Myocyte (in vitro differentiated cells): ENCODE measurements at regions not wholly inside any gene's neighbourhood (a gene's known extent, or its start where the extent isn't known, plus 50 kb on each side); places are given as distances from the start of the nearest gene placed in this dataset.

Experiments
- DNase-seq: peaks from one replicate; pipeline ENCODE4 v3.0.0-alpha.2; 2012; ENCODE audit warnings: low read depth

GRCh38 chr5:28269978-28270377, 1231.6 kb upstream of the CDH9 start:
- no peak for DNase-seq

- DNase-seq, result no peak
These were observed 1227.5 kb upstream of the CDH9 start for GRCh38 chr5:28265877-28266276.

GRCh38 chr5:28254846-28255245, 1216.5 kb upstream of the CDH9 start:
- no peak for DNase-seq

GRCh38 chr5:28253431-28253830, 1215.0 kb upstream of the CDH9 start:
- DNase-seq, result no peak

- DNase-seq, result peak; percentile 34
These were observed 1211.5 kb upstream of the CDH9 start for GRCh38 chr5:28249771-28250415.

- no peak for DNase-seq
These were observed 1196.1 kb upstream of the CDH9 start for GRCh38 chr5:28234356-28234968.

GRCh38 chr5:28226407-28226806, 1188.0 kb upstream of the CDH9 start:
- DNase-seq, result no peak

- DNase-seq, result no peak
These were observed 1181.2 kb upstream of the CDH9 start for GRCh38 chr5:28219539-28219938.

GRCh38 chr5:28217695-28218094, 1179.3 kb upstream of the CDH9 start:
- DNase-seq, result no peak

- DNase-seq, result peak; percentile 6
These were observed 1178.6 kb upstream of the CDH9 start for GRCh38 chr5:28216939-28217360.

GRCh38 chr5:28215091-28215490, 1176.7 kb upstream of the CDH9 start:
- no peak for DNase-seq

- no peak for DNase-seq
These were observed 1175.9 kb upstream of the CDH9 start for GRCh38 chr5:28214292-28214691.

GRCh38 chr5:28208356-28208755, 1170.0 kb upstream of the CDH9 start:
- peak; percentile 26 for DNase-seq

GRCh38 chr5:28190011-28190410, 1151.6 kb upstream of the CDH9 start:
- DNase-seq, result no peak

GRCh38 chr5:28174691-28175090, 1136.3 kb upstream of the CDH9 start:
- no peak for DNase-seq

GRCh38 chr5:28165096-28165495, 1126.7 kb upstream of the CDH9 start:
- DNase-seq, result peak; percentile 19

GRCh38 chr5:28164568-28164967, 1126.2 kb upstream of the CDH9 start:
- DNase-seq, result no peak

- no peak for DNase-seq
These were observed 1118.6 kb upstream of the CDH9 start for GRCh38 chr5:28156981-28157380.

GRCh38 chr5:28143519-28143918, 1105.1 kb upstream of the CDH9 start:
- DNase-seq, result no peak

- no peak for DNase-seq
These were observed 1093.8 kb upstream of the CDH9 start for GRCh38 chr5:28132151-28132550.

- DNase-seq, result no peak
These were observed 1079.3 kb upstream of the CDH9 start for GRCh38 chr5:28117691-28118090.

GRCh38 chr5:28117273-28117672, 1078.9 kb upstream of the CDH9 start:
- DNase-seq, result no peak

- no peak for DNase-seq
These were observed 1072.4 kb upstream of the CDH9 start for GRCh38 chr5:28110781-28111180.
